HG03066 (cell line): ENCODE measurements at regions not wholly inside any gene's neighbourhood (a gene's known extent, or its start where the extent isn't known, plus 50 kb on each side); places are given as distances from the start of the nearest gene placed in this dataset.

Experiments
- ATAC-seq: cut with Tn5 transposase; IDR thresholded peaks from one replicate; pipeline ENCODE4 v1.9.1; 2021; ENCODE audit warnings: low read depth; ENCODE audit not compliant: unreplicated experiment

- no peak for ATAC-seq
These were observed 511.0 kb upstream of the HTR2A start for GRCh38 chr13:47407808-47408207.

GRCh38 chr13:47399599-47399998 is 502.7 kb upstream of the HTR2A start:
- no peak for ATAC-seq

GRCh38 chr13:47397739-47398138 is 500.9 kb upstream of the HTR2A start:
- ATAC-seq = no peak

GRCh38 chr13:47396915-47397314 is 500.1 kb upstream of the HTR2A start:
- ATAC-seq = no peak

GRCh38 chr13:47374741-47375140 is 477.9 kb upstream of the HTR2A start:
- ATAC-seq = no peak

- no peak for ATAC-seq
These were observed 475.9 kb upstream of the HTR2A start for GRCh38 chr13:47372751-47373150.

GRCh38 chr13:47351798-47352197 is 454.9 kb upstream of the HTR2A start:
- no peak for ATAC-seq

GRCh38 chr13:47350334-47351124 is 453.7 kb upstream of the HTR2A start:
- ATAC-seq = no peak

- no peak for ATAC-seq
These were observed 452.4 kb upstream of the HTR2A start for GRCh38 chr13:47349211-47349610.

- no peak for ATAC-seq
These were observed 441.1 kb upstream of the HTR2A start for GRCh38 chr13:47337781-47338507.

- ATAC-seq = no peak
These were observed 437.3 kb upstream of the HTR2A start for GRCh38 chr13:47334173-47334572.

- no peak for ATAC-seq
These were observed 435.3 kb upstream of the HTR2A start for GRCh38 chr13:47332149-47332548.

GRCh38 chr13:47330031-47330430 is 433.2 kb upstream of the HTR2A start:
- no peak for ATAC-seq

GRCh38 chr13:47327861-47328260 is 431.0 kb upstream of the HTR2A start:
- ATAC-seq = no peak

GRCh38 chr13:47326061-47326460 is 429.2 kb upstream of the HTR2A start:
- ATAC-seq = no peak

- no peak for ATAC-seq
These were observed 420.5 kb upstream of the HTR2A start for GRCh38 chr13:47317356-47317755.

GRCh38 chr13:47310401-47310800 is 413.5 kb upstream of the HTR2A start:
- ATAC-seq = no peak

GRCh38 chr13:47306991-47307390 is 410.1 kb upstream of the HTR2A start:
- no peak for ATAC-seq

- no peak for ATAC-seq
These were observed 406.8 kb upstream of the HTR2A start for GRCh38 chr13:47303626-47304025.

GRCh38 chr13:47299304-47299703 is 402.5 kb upstream of the HTR2A start:
- ATAC-seq = no peak

GRCh38 chr13:47298506-47298905 is 401.7 kb upstream of the HTR2A start:
- ATAC-seq = no peak

- no peak for ATAC-seq
These were observed 397.8 kb upstream of the HTR2A start for GRCh38 chr13:47294691-47295090.
